Tibial nerve (tissue), 4 donors: ENCODE measurements at regions not wholly inside any gene's neighbourhood (a gene's known extent, or its start where the extent isn't known, plus 50 kb on each side); places are given as distances from the start of the nearest gene placed in this dataset.

Experiments used
- DNase-seq, 2 donors: peaks; one replicate each; pipeline ENCODE4 v3.0.0-alpha.2; 2019; ENCODE audit warnings: low spot score in 2 of 2
- H3K27ac ChIP-seq, 4 donors: fragments of 200-600 bp; sonication (generic) in 3 of 4; one replicate each; pipeline ENCODE4 v1.5.1; 2017 to 2019; ENCODE audit warnings: mild to moderate bottlenecking in 1 of 4
- H3K27me3 ChIP-seq, 2 donors: fragments of 200-600 bp; sonication (generic) in 1 of 2; one replicate each; pipeline versions ENCODE4 v1.5.1 to v1.6.0; 2017 to 2019
- H3K36me3 ChIP-seq, 3 donors: fragments of 200-600 bp; sonication (generic); one replicate each; pipeline ENCODE4 v1.5.1; 2018 to 2019
- H3K4me1 ChIP-seq, 4 donors: fragments of 200-600 bp; sonication (generic) in 3 of 4; one replicate each; pipeline ENCODE4 v1.5.1; 2017 to 2019
- H3K4me3 ChIP-seq, 4 donors: fragments of 200-600 bp; sonication (generic) in 3 of 4; one replicate each; pipeline ENCODE4 v1.5.1; 2017 to 2019; ENCODE audit warnings: mild to moderate bottlenecking in 1 of 4, moderate library complexity in 1 of 4
- H3K9me3 ChIP-seq, 4 donors: fragments of 200-600 bp; sonication (generic) in 3 of 4; one replicate each; pipeline ENCODE4 v1.5.1; 2017 to 2019
- CTCF ChIP-seq, 5 experiments: fragments of 200-600 bp in 3 of 5; fragments of 450-650 bp in 2 of 5; sonication (generic) in 3 of 5; IDR thresholded peaks; one replicate each; pipeline ENCODE4 v1.5.1; 2016 to 2019; ENCODE audit warnings: antibody characterized with exemption in 5 of 5, mild to moderate bottlenecking in 3 of 5, moderate library complexity in 2 of 5
- EP300 ChIP-seq, 2 donors: sonication (generic); formaldehyde crosslinking; IDR thresholded peaks; one replicate each; pipeline ENCODE4 v1.6.1; 2017; ENCODE audit warnings: antibody characterized with exemption in 2 of 2, mild to moderate bottlenecking in 1 of 2
- POLR2A ChIP-seq, 2 donors: fragments of 450-650 bp; IDR thresholded peaks; one replicate each; pipeline ENCODE4 v1.6.1; 2017; ENCODE audit warnings: antibody characterized with exemption in 2 of 2, mild to moderate bottlenecking in 2 of 2, moderate library complexity in 2 of 2
- WGBS, 2 donors: methylation state at CpG; one replicate each; pipeline ENCODE4 v1.1.5; 2018; 5-methylcytosine and 5-hydroxymethylcytosine counted together

GRCh38 chr10:22875581-22875980, 52.3 kb upstream of the ARMC3 start:
- Histone ChIP-seq H3K4me1 (no peaks in the 10 kb centered on the region), H3K9me3 (no peaks in the 10 kb centered on the region), H3K36me3 (no peaks in the 10 kb centered on the region), H3K27ac (no peak overlapping the region), H3K4me3 (no peak overlapping the region), H3K27me3 (no peaks in the 10 kb centered on the region)
- TF ChIP-seq CTCF (IDR thresholded peaks at IDR 0.05), result no peak
- TF ChIP-seq POLR2A (IDR thresholded peaks at IDR 0.05), result no peak
- TF ChIP-seq EP300 (IDR thresholded peaks at IDR 0.05), result no peak
- WGBS, 2 donors, result 68 to 77% methylated on average over 5 of the region's 5 CpGs
- no peak for DNase-seq

GRCh38 chr10:22874189-22874854, 53.5 kb upstream of the ARMC3 start:
- 69 to 79% methylated on average over 7 of the region's 7 CpGs for WGBS, 2 donors
- TF ChIP-seq POLR2A (IDR thresholded peaks at IDR 0.05), result no peak
- no peak for TF ChIP-seq EP300 (IDR thresholded peaks at IDR 0.05)
- no peak for TF ChIP-seq CTCF (IDR thresholded peaks at IDR 0.05)
- no peaks in the 10 kb centered on the region for H3K27me3 ChIP-seq
- no peaks in the 10 kb centered on the region for H3K9me3 ChIP-seq
- no peaks in the 10 kb centered on the region for H3K4me1 ChIP-seq
- no peak overlapping the region for H3K4me3 ChIP-seq
- no peak overlapping the region for H3K27ac ChIP-seq
- no peak for DNase-seq
- no peaks in the 10 kb centered on the region for H3K36me3 ChIP-seq

GRCh38 chr10:22856444-22857074, 71.3 kb upstream of the ARMC3 start:
- no peak for DNase-seq
- WGBS, 2 donors, result 93 to 100% methylated on average over 2 of the region's 2 CpGs
- Histone ChIP-seq H3K27ac (no peak overlapping the region), H3K9me3 (no peaks in the 10 kb centered on the region), H3K27me3 (no peaks in the 10 kb centered on the region), H3K4me1 (peaks cover 0 to 17% (median 0%) of the 10 kb centered on the region in 4 donors), H3K4me3 (no peak overlapping the region), H3K36me3 (no peaks in the 10 kb centered on the region)
- TF ChIP-seq EP300 (IDR thresholded peaks at IDR 0.05), result no peak
- TF ChIP-seq CTCF (IDR thresholded peaks at IDR 0.05), result no peak
- TF ChIP-seq POLR2A (IDR thresholded peaks at IDR 0.05), result no peak

GRCh38 chr10:22854935-22855421, 72.9 kb upstream of the ARMC3 start:
- H3K36me3 ChIP-seq, result no peaks in the 10 kb centered on the region
- no peaks in the 10 kb centered on the region for H3K9me3 ChIP-seq
- peaks cover 0 to 33% (median 4%) of the 10 kb centered on the region in 4 donors for H3K4me1 ChIP-seq
- no peak overlapping the region for H3K27ac ChIP-seq
- no peak for DNase-seq
- TF ChIP-seq POLR2A (IDR thresholded peaks at IDR 0.05) (no peak), CTCF (IDR thresholded peaks at IDR 0.05) (peak in 1 of 5 experiments; percentile 14)
- H3K27me3 ChIP-seq, result no peaks in the 10 kb centered on the region
- 54 to 60% methylated on average over 4 of the region's 4 CpGs for WGBS, 2 donors
- no peak overlapping the region for H3K4me3 ChIP-seq

GRCh38 chr10:22853906-22854447, 73.9 kb upstream of the ARMC3 start:
- DNase-seq, result no peak
- Histone ChIP-seq H3K9me3 (no peaks in the 10 kb centered on the region), H3K36me3 (no peaks in the 10 kb centered on the region), H3K4me1 (peaks cover 0 to 43% (median 7%) of the 10 kb centered on the region in 4 donors), H3K27ac (no peak overlapping the region), H3K4me3 (no peak overlapping the region), H3K27me3 (no peaks in the 10 kb centered on the region)
- WGBS, 2 donors, result 90% methylated on average over 5 of the region's 5 CpGs
- TF ChIP-seq POLR2A (IDR thresholded peaks at IDR 0.05) (no peak), CTCF (IDR thresholded peaks at IDR 0.05) (no peak), EP300 (IDR thresholded peaks at IDR 0.05) (no peak)
